ENCODE measurements at regions not wholly inside any gene's neighbourhood (a gene's known extent, or its start where the extent isn't known, plus 50 kb on each side); places are given as distances from the start of the nearest gene placed in this dataset.
A peak's percentile ranks its signal among the peaks of the same experiment; 100 is the strongest.

DNA sequence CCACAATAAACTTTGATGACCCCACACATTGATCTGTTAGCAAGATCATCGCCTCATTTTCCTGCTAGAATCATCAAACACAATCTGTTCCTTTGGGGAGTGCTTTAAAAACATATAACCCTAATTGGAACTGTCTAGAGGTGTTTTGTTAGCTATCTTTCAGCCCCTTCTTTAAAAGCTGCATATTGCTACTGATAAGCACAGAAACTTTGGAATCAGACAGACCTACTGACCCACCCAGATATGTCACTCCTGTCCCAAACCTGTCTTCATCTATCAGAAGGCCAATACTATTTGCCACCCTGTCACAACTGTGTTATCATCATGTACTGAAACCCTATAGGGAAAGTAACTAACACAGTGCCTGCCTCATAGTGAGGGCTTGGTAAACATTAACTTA lies 172.4 kb upstream of the SASH1 start:
- DNase-seq, result no peak

DNA sequence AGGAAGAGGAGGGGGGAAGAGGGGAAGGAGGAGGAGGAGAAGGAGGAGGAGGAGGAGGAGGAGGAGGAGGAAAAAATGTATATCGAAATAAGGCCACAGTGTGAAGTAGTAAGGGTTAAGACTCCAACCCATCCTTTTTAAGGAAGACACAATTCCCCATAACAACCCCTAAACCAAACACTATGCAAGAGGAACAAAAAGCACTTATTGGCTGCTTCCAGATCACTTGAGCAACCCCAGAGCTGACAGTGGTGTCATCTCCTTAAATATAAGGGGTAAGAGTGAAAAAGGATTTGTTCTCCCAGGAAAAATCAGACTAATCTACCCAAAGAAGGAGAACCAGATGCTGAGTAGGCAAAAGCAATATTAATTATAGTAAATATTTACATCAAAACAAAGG lies 169.1 kb upstream of the SASH1 start:
- DNase-seq, result no peak

DNA sequence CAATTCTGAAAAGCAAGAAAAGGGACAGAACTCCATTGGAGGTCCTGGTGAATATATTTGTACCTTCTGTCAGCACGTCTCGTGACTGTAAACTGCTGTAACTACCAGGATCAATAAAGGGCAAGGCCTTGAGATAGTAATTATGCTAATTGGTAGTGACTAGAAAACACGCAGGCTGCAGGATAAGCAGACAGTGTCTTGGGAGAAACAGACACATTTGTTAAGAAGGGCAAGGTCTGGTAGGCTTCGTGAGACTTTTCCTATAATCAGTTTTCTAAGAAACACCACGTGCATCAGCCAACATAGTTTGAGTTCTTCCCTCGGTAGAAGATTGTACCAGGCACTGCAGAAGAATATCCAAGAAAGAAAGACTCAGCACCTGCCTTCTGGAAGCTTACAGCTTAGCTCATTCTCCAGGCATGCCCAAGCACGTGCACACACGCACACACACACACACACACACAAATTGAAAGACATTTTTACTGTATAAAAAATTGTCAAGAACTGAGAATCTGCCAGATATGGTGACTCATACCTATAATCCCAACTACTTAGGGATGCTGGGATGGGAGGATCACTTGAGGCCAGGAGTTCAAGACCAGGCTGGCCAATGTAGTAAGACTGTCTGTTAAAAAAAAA lies 167.0 kb upstream of the SASH1 start:
- DNase-seq, result peak; percentile 66

DNA sequence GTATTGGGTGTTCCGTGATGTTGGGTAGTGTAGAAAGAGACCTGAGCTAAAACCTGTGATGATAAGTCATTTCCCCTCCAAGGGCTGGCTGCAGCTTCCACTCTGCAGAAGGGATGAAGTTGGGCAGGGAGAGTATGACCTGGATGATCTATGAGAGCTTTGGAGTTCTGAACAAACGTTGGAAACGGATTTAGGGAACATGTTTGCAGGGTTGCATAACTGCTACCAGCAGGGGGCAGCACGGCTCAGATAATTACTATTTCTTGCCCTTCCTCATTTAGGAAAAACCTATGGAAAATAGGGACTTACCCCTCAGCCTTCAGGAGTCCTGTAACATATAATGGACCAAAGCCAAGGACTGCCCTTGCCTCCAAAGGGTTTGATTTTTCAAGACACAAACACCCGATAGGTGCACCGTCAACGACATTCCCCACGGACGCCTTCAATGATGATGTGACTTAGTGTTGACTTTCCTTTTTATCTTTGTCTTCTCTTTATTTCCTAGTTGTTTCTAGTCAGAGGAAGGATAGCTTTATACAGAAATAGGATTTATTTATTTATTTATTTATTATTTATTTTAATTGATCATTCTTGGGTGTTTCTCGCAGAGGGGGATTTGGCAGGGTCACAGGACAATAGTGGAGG lies 164.9 kb upstream of the SASH1 start:
- DNase-seq, result peak; percentile 71

DNA sequence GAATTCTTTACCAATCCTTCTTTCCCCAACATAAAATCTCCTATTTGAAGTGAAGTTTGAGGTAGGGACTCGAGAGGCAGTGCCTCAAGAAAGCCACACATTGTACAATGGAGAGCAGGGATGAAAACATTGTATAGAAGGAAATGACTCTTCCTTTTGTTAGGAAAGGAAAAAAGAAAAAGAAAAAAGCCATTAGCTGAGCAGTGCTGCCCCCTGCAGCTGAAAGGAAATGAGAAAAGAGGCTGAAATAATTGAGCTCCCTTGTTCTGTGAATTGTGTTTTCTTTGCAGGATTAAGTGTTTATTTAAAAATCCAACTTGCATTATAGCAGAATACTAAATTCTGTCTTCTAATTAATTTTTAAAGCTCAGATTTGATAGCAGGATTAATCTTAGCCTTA lies 162.9 kb upstream of the SASH1 start:
- peak; percentile 41 for DNase-seq

DNA sequence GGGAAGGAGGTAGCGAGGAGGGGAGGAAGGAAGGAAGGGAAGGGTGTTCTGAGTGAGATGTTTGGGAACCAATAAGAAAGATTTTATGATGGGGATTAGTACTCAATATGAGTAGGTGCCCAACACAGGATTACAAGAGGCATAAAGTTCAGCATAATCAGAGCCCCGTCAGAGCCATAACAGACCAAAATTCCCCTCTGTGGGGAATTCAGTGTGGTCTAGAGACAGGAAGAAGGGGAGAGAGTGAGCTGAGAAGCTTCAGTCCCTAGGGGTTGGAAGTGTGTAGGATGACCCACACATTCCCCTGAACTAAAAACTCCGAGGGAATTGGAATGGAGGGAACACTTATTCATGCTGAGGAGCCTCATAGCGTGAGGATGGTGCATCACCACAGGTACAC lies 160.3 kb upstream of the SASH1 start:
- DNase-seq, result peak; percentile 14

DNA sequence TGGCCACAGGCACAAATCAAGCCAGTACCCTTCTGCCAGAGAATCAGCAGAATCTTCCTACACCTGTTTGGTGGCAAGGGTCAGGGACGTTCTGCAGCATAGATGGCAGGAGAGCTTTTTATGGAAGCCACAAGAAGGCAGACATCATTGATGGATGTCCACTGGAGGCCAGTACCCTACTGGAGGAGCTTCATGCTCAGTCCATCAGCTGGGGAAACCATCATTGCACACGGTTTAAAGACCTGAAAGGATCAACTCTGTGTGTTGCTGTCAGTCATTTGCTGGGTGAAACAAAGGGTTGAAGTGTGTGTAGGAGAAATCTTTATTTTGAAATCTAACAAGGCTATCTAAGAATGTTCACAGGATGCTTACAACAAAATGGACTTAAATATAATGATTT lies 158.9 kb upstream of the SASH1 start:
- no peak for DNase-seq

DNA sequence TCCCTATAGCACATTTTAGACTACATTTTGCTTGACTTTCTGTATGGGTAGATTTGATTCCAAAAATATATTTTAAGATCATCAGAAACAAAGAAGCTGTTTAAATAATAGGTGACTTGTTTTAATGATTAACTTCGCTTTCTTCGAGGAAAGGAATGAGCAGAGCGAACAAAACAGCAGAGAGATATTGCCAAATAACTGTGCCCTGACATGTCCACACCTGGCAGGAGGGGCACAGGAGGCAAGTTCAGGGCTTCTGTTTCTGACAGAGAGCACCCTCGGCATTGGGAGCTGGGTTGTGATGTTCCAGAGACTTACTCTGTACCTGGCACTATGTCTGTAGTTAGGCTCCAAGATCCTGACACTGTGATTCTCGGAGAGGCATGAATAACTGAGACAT lies 155.7 kb upstream of the SASH1 start:
- DNase-seq, result no peak

DNA sequence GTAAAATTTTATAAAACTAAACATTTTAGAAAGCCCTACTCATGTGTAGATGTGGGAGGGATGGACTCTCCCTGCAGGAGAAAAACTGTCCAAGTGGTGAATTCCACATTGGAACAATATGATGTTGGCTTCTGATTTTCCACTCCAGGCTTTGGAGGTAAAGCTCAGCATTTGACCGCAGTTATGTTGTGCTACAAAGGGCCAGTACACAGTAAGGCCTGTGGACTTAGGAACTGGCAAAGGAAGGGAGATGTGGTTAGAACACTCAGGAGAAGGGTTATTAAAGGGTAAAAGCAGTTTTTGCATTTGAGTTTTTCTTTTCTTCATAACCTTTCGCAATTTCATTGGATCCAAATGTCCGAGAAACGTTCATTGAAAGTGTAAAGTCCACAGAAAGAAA lies 150.3 kb upstream of the SASH1 start:
- peak; percentile 66 for DNase-seq

DNA sequence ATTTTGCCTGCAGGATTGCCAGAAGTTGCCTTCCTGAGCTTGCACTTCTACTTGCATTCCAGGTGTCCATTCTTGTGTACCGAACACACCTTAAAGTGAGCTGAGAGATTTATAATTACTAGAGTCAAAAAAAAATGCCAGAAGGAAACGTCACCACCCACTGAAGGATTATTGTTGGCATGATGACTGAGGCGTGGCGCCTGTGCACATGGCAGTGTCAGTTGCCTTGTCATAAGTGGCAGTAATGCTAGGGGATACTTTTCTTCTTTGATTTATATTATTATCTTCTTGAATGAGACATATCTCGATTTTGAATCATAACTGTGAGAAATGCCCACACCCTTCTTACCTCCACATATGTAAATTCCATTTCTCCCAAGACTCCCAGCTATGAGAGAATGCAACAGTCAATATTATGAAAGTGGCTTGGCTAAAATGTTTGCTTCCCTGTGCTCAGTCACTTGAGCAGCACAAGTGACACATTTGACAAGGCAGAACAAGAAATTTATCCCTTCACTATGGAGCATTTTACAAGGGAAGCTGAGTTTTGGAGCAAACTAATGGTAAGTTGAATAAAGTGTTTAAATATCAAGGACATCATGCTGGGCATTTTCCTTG lies 149.5 kb upstream of the SASH1 start:
- no peak for DNase-seq

DNA sequence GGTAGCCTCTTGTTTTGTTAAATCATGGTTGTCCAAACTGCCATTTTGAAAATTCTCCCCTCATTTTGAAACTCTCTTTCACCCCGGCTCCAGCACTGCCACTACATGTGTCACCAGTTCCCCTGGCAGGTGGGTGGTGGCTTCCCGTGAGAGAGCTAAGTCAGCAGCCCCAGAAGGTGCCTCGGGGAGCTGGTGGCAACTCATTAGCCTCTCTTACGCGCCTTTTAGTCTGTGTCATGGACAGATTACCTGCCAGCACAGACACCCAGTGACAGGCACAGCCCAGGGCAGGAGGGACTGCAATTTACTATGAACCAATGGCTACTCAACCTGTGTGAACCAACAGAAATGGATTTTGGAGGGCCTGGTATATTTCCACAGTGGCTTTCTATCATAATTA lies 147.1 kb upstream of the SASH1 start:
- no peak for DNase-seq

DNA sequence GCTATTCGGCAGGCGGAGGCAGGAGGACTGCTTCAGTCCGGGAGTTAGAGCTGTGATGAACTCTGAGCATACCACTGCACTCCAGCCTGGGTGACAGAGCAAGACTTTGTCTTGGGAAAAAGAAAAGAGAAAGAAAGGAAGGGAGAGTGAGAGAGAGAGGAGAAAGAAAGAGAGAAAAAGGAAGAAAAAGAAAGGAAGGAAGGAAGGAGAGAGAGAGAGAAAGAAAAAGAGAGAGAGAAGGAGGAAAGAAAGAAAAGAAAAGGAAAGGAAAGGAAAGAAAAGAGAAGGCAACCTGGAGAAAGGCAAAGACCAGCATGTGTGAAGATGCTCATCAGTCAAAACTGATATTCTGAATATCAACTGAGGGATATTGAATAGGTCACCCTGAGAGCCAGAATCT lies 143.1 kb upstream of the SASH1 start:
- no peak for DNase-seq

DNA sequence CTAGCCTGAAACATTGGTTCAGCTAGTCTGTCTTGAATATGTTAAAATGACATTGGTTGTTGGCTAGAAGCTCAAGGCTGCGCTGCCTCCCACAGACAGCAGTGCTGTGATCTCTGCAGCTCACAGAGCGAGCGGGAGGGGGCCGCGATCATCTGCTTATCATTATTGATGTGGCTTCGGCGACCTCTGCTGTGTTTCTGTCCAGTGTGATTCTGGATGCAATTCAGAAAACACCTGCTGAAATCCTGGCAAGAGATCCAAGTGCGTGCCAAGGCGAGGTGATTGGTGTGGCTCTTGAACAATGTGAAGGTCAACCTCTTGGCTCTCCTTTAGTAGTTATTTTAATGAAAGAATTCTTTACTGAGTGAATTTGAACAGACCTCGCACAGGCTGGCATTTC lies 142.3 kb upstream of the SASH1 start:
- DNase-seq, result peak; percentile 7

DNA sequence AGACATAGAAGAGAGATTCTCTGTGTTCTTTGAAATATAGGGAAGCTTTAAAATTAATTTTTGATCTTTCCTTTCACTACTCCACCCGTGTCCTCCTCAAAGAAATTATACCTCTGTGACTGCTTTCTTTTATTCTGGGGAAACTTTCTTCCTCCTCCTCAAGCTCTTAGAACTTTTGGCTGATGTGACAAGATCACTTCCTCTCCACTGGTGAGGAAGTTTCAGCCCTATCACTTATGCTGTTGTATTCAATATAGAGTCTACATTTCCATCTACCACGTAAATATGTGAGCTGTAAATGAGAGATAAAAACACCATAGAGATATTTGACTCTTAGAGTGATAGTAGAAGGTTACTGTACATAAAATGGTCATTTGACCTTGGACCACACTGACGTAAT lies 141.9 kb upstream of the SASH1 start:
- DNase-seq, result no peak

DNA sequence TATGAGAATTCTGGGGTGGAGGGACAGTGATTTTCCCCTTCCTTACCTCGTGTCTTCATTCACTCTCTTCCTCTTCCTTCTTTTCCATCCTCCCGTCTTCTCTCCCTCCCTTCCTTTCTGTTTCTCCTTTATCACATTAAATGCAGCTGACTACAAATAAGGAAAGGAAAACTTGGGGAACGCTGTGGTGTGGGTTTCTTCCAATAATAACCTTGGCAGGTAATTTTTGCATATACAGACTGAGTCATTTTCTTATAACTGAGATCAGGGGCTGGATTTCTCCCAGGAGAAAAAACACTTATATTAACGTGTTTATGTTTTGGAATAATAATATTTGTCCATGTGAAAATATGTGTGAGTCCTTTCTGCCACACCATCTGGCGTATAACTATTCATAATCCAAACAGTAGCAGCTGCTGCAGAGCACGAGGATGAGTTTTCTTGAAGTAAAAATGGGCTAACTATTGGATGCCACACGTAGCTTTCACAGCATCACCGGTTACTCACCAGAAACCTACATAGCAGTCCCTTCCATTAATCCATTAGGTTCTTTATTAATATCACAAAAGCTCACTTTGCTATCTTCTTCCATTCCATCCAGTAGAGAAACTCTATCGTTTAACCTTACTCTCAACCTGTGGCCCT lies 139.2 kb upstream of the SASH1 start:
- peak; percentile 83 for DNase-seq

DNA sequence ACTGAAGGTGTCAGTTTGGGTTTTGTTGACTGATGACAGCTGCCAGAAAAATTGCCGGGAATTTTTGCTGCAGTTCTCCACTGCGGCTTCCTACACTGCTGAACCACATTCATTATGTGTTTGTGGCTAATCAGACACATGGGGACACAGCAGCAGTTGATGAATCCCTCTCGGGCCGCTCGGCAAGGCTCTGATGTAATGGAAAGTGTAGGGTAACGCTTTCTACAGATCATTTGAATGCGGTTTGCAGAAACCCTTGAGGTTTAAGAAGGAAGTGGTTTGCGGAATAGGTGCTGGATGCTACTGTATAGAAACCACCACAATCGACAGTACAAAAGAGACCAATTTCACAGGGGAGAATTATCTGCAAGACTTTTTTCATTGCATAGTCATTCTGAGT lies 138.7 kb upstream of the SASH1 start:
- DNase-seq, result peak; percentile 92

DNA sequence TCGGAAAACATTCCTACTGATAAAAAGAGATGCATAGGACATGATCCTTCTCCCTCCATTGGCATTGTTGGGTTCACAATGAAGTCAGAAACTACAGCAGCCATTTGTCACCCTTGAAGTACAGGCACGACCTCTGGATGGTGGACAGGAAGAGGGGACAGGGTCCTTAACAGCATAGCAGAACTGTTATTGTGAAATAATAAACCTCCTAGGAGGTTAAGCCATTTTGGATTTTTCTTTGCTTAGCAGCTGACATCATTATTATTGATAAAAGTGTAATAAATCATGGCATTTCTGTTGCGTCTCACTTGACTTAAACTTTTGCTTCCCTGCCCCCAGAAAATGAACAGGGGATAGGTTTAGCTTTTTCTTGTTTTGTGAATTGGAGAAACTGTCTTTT lies 134.3 kb upstream of the SASH1 start:
- no peak for DNase-seq

DNA sequence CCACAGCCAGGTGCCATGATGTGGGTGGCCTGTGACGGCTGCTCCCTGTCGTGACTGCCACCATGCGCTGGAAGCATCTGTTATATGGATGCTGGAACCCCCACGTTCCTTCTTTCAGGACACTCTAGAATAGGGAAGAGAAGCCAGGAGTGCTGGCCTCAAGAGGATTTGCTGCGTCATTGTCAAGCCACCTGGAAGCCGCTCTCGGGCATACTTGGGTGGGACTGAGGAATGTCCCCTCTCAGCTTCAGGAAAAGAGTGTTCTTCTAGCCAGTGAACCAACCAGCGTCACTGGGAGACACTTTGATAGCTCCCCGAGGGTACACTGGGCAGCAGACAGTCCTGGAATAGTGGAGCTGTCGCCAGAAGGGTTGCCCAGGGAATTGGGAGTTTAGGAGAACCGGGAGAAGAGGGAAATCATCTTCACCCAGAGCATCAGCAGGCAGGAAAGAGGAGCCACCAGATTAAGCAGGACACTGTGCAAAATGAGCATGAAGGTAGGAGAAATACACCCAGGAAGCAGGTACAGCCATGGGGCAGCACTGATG lies 130.8 kb upstream of the SASH1 start:
- no peak for DNase-seq

DNA sequence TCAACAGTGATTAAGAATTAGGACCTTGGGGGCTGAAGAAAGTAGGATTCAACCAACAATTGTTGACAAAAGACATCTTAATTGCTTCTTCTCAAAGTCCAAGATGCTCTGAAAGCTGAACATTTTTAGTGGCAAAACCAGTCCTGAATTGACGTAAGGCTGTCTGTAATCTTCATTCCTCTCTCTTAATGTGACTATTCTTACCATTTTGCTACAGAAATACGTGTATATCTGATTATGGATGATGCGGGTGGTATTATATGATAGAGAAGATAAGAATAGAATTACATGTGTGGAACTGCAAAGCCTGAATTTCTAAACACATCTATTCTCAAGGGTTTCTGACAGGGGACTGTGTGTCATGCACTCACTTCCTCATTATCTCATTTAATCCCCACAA lies 130.3 kb upstream of the SASH1 start:
- DNase-seq, result no peak

DNA sequence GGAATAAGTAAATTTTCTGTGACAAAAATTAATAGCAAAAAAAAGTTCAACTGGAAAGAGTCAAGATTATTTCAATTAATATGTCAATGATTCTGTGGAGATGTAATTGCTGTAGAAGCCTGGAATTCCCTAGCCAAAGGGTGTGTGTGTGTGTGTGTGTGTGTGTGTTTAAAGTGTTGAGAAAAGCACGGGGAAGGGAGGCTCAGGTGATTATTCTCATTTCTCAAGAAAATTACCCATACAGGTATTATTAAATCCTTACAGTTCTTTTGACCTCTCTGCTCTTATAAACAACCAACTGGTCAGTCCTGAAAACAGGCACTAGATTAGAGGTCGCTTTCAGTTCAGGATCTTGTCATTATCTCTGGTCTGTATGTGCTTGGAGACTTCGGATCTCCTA lies 129.3 kb upstream of the SASH1 start:
- DNase-seq, result no peak

DNA sequence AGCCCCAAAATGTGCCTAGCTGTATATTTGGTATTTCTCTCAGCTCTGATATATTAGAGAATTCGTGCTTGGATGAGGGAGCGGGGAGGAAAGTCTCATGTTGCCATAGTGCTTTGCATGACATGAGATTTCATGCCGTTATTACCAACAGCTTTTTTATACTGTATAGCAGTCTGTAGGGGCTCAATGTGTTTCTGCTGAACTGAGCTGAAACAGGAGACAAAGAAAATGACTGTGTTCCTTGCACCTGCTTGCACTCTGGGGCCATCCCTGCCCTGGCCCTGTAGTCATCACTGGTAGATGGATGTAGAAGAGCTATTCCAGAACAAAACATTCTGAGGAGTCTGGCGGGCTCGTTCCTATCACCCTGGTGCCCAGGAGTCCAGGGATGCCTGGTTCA lies 128.0 kb upstream of the SASH1 start:
- DNase-seq, result no peak

DNA sequence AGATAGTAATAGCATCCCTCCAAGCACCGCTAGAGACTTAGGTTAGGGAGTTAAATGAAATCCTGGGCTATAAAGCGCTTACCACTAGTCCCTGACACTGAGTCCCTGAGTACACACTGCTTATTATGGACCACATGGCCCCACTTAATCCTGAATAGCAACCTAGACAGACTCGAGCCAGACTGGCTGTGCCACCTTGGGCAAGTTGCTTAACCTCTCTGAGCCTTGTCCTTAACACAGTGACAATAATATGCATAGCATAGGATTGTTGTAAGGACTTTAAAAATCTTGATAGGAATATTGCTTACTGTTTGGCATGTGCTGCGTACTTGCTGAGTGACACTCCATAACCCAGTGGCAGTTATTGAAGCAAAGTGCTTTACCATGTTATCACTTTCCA lies 125.6 kb upstream of the SASH1 start:
- DNase-seq, result no peak

DNA sequence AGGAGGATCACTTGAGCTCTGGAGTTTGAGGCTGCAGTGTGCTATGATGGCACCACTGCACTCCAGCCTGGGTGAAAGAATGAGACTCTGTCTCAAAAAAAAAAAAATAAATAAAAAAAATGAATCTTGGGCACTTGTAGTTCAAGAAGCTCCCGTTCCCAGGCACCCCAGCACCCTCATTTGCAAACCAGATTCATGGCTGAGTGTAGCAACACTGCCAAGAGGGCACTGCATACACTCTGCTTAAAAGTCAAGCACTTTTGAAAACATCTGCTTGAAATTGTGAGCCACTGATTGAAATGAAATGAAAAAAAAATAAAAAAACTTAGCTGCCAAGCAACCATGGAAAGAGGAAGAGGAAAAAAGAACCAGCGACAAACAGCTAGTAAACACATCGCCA lies 124.7 kb upstream of the SASH1 start:
- no peak for DNase-seq

Data from fibroblast of skin of scalp (primary cell).